GM12878 (cell line): ENCODE measurements at regions not wholly inside any gene's neighbourhood (a gene's known extent, or its start where the extent isn't known, plus 50 kb on each side); places are given as distances from the start of the nearest gene placed in this dataset.

Source experiments
- BHLHE40 ChIP-seq, 2 experiments: fragments of 450-650 bp in 1 of 2; IDR thresholded peaks; 2 replicates each; pipeline ENCODE4 v1.6.1; 2011 to 2017; ENCODE audit warnings: low read depth in 2 of 2, borderline replicate concordance in 1 of 2, improper control_type of control experiment in 1 of 2, low read length in 1 of 2, mild to moderate bottlenecking in 1 of 2
- CEBPZ ChIP-seq: fragments of 150-350 bp; IDR thresholded peaks from 2 replicates; pipeline ENCODE4 v1.6.1; 2016; ENCODE audit warnings: low read depth, low read length
- CREM ChIP-seq: IDR thresholded peaks from 2 replicates; pipeline ENCODE4 v1.6.1; 2014; ENCODE audit warnings: antibody characterized with exemption, low read depth
- GATAD2B ChIP-seq: fragments of 450-650 bp; conservative IDR thresholded peaks from 2 replicates; pipeline ENCODE4 v1.6.1; 2017; ENCODE audit warnings: low read depth, mild to moderate bottlenecking, moderate library complexity
- NFYB ChIP-seq: IDR thresholded peaks from 2 replicates; pipeline ENCODE4 v1.6.1; 2011; ENCODE audit warnings: low read depth, mild to moderate bottlenecking, low read length, improper control_type of control experiment, moderate library complexity; ENCODE audit not compliant: insufficient read depth
- POLR2A ChIP-seq: IDR thresholded peaks from 2 replicates; pipeline ENCODE4 v1.6.1; 2011; ENCODE audit warnings: low read depth, mild to moderate bottlenecking, low read length
- RAD21 ChIP-seq: IDR thresholded peaks from 2 replicates; pipeline ENCODE4 v1.6.1; 2011; ENCODE audit warnings: mild to moderate bottlenecking, low read depth, low read length, moderate library complexity; ENCODE audit not compliant: insufficient read depth
- SUZ12 ChIP-seq: fragments of 200-600 bp; sonication (generic); IDR thresholded peaks from one replicate; pipeline ENCODE4 v1.6.1; 2018; ENCODE audit warnings: antibody characterized with exemption, mild to moderate bottlenecking; ENCODE audit not compliant: unreplicated experiment
- TAF1 ChIP-seq: IDR thresholded peaks from 2 replicates; pipeline ENCODE4 v1.6.1; 2011; ENCODE audit warnings: mild to moderate bottlenecking, low read depth, low read length, borderline replicate concordance
- TF ChIP-seq, protein P1 (sequence below), 3 experiments: IDR thresholded peaks in 2 of 3; conservative IDR thresholded peaks in 1 of 3; 2 replicates each; pipeline ENCODE4 v1.5.1; 2011; ENCODE audit warnings: low read depth in 3 of 3, low read length in 3 of 3, mild to moderate bottlenecking in 3 of 3, control low read depth in 2 of 3, moderate library complexity in 2 of 3, inconsistent platforms in 1 of 3, mixed read lengths in 1 of 3; ENCODE audit not compliant: control insufficient read depth in 2 of 3, insufficient read depth in 1 of 3; ENCODE audit errors: extremely low read depth in 1 of 3

DNA sequence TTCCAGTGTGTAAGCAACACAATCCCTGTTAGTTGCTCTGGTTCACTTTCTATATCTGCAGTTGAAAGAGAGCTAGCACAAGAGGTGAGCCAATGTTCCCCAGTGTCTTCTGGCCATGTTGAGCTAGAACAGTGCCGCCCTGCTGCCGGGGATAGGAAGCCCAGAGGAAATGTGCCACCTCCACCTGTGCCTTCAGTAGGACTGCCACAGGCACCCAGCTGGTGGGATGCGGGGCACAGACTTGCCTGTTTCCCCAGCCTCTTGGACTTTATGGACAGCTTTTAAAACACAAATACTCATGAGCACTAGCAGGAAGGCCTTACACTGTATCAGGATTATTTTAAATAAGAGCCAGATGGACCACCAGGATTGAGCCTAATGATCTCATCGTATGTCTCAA is 234.5 kb upstream of the COBL start:
- TF ChIP-seq, protein P1, sequence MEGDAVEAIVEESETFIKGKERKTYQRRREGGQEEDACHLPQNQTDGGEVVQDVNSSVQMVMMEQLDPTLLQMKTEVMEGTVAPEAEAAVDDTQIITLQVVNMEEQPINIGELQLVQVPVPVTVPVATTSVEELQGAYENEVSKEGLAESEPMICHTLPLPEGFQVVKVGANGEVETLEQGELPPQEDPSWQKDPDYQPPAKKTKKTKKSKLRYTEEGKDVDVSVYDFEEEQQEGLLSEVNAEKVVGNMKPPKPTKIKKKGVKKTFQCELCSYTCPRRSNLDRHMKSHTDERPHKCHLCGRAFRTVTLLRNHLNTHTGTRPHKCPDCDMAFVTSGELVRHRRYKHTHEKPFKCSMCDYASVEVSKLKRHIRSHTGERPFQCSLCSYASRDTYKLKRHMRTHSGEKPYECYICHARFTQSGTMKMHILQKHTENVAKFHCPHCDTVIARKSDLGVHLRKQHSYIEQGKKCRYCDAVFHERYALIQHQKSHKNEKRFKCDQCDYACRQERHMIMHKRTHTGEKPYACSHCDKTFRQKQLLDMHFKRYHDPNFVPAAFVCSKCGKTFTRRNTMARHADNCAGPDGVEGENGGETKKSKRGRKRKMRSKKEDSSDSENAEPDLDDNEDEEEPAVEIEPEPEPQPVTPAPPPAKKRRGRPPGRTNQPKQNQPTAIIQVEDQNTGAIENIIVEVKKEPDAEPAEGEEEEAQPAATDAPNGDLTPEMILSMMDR (IDR thresholded peaks at IDR 0.05 in 2 of 3, conservative IDR thresholded peaks at IDR 0.05 in 1 of 3; ENCODE audit: control insufficient read depth in 2 of 3, extremely low read depth in 1 of 3, insufficient read depth in 1 of 3, low read depth in 3 of 3, low read length in 3 of 3) = no peak
- TF ChIP-seq RAD21 = no peak
- no peak for TF ChIP-seq TAF1
- TF ChIP-seq NFYB = no peak
- no peak for TF ChIP-seq BHLHE40 (IDR thresholded peaks at IDR 0.05; ENCODE audit: borderline replicate concordance in 1 of 2, low read depth in 2 of 2, low read length in 1 of 2)
- no peak for TF ChIP-seq SUZ12
- no peak for TF ChIP-seq POLR2A
- no peak for TF ChIP-seq CEBPZ
- no peak for TF ChIP-seq GATAD2B
- TF ChIP-seq CREM = no peak
